ENCODE measurements at regions not wholly inside any gene's neighbourhood (a gene's known extent, or its start where the extent isn't known, plus 50 kb on each side); places are given as distances from the start of the nearest gene placed in this dataset.
"Not testable (repeated sequence)": the region's sequence is repeated elsewhere in the genome, so short reads cannot be mapped to it uniquely, and the experiment has no call there.

- no peak for DNase-seq
Measured at GRCh38 chr6:66029391-66029790, 322.4 kb upstream of the EYS start.

- DNase-seq, result no peak
Measured at GRCh38 chr6:65999288-65999791, 292.3 kb upstream of the EYS start.

GRCh38 chr6:65998544-65998943 is 291.5 kb upstream of the EYS start:
- no peak for DNase-seq

- DNase-seq, result no peak
Measured at GRCh38 chr6:65997539-65997938, 290.5 kb upstream of the EYS start.

GRCh38 chr6:65996096-65996495 is 289.1 kb upstream of the EYS start:
- DNase-seq, result no peak

GRCh38 chr6:65989676-65990075 is 282.6 kb upstream of the EYS start:
- no peak for DNase-seq

- no peak for DNase-seq
Measured at GRCh38 chr6:65988006-65988405, 281.0 kb upstream of the EYS start.

GRCh38 chr6:65984089-65984488 is 277.1 kb upstream of the EYS start:
- DNase-seq, result no peak

- DNase-seq, result no peak
Measured at GRCh38 chr6:65979120-65979519, 272.1 kb upstream of the EYS start.

- not testable (repeated sequence) for DNase-seq
Measured at GRCh38 chr6:65971252-65971651, 264.2 kb upstream of the EYS start.

- no peak for DNase-seq
Measured at GRCh38 chr6:65964261-65964660, 257.2 kb upstream of the EYS start.

- no peak for DNase-seq
Measured at GRCh38 chr6:65955034-65955433, 248.0 kb upstream of the EYS start.

GRCh38 chr6:65948062-65948461 is 241.0 kb upstream of the EYS start:
- no peak for DNase-seq

- no peak for DNase-seq
Measured at GRCh38 chr6:65943548-65943947, 236.5 kb upstream of the EYS start.

GRCh38 chr6:65943051-65943450 is 236.0 kb upstream of the EYS start:
- DNase-seq, result no peak

GRCh38 chr6:65938000-65938399 is 231.0 kb upstream of the EYS start:
- no peak for DNase-seq

- no peak for DNase-seq
Measured at GRCh38 chr6:65935412-65935811, 228.4 kb upstream of the EYS start.

- no peak for DNase-seq
Measured at GRCh38 chr6:65933390-65933789, 226.4 kb upstream of the EYS start.

GRCh38 chr6:65927141-65927540 is 220.1 kb upstream of the EYS start:
- no peak for DNase-seq

GRCh38 chr6:65924411-65924810 is 217.4 kb upstream of the EYS start:
- DNase-seq, result no peak

GRCh38 chr6:65922049-65922448 is 215.0 kb upstream of the EYS start:
- no peak for DNase-seq

GRCh38 chr6:65908065-65908464 is 201.0 kb upstream of the EYS start:
- no peak for DNase-seq

- DNase-seq, result no peak
Measured at GRCh38 chr6:65903992-65904391, 197.0 kb upstream of the EYS start.

GRCh38 chr6:65900928-65901327 is 193.9 kb upstream of the EYS start:
- no peak for DNase-seq

GRCh38 chr6:65896140-65896539 is 189.1 kb upstream of the EYS start:
- DNase-seq, result no peak

GRCh38 chr6:65876668-65877067 is 169.6 kb upstream of the EYS start:
- DNase-seq, result no peak

Data from NCI-H1092 (cell line).